ENCODE measurements at regions not wholly inside any gene's neighbourhood (a gene's known extent, or its start where the extent isn't known, plus 50 kb on each side); places are given as distances from the start of the nearest gene placed in this dataset.
"Not testable (repeated sequence)": the region's sequence is repeated elsewhere in the genome, so short reads cannot be mapped to it uniquely, and the experiment has no call there.

- Histone ChIP-seq H3K36me3 (ENCODE audit: control insufficient read depth in 2 of 2, insufficient read depth in 2 of 2, low read length in 1 of 2) (no peaks in the 10 kb centered on the region), H3K27ac (ENCODE audit: low read depth in 1 of 2, low read length in 1 of 2) (no peak overlapping the region), H3K4me3 (ENCODE audit: low read length in 2 of 2) (no peak overlapping the region), H3K4me1 (ENCODE audit: control insufficient read depth in 2 of 2, insufficient read depth in 2 of 2, low read length in 2 of 2) (no peaks in the 10 kb centered on the region), H3K27me3 (ENCODE audit: control insufficient read depth in 2 of 2, insufficient read depth in 1 of 2, low read length in 1 of 2) (peaks cover 13 to 28% of the 10 kb centered on the region in 2 donors), H3K9me3 (ENCODE audit: control insufficient read depth in 2 of 2, insufficient read depth in 1 of 2, low read length in 1 of 2) (no peaks in the 10 kb centered on the region)
- peak in 2 of 9 donors; percentile 2 to 8 for DNase-seq (ENCODE audit: low read depth in 6 of 9, low spot score in 9 of 9)
- WGBS, result 1% methylated on average over 27 of the region's 27 CpGs
Measured at GRCh38 chr15:83365370-83365938, 81.0 kb upstream of the BNC1 start.

- WGBS, result 28% methylated on average over 9 of the region's 9 CpGs
- H3K9me3 ChIP-seq (ENCODE audit: control insufficient read depth in 2 of 2, insufficient read depth in 1 of 2, low read length in 1 of 2), result no peaks in the 10 kb centered on the region
- no peaks in the 10 kb centered on the region for H3K36me3 ChIP-seq (ENCODE audit: control insufficient read depth in 2 of 2, insufficient read depth in 2 of 2, low read length in 1 of 2)
- H3K27ac ChIP-seq (ENCODE audit: low read depth in 1 of 2, low read length in 1 of 2), result no peak overlapping the region
- no peak for DNase-seq (ENCODE audit: low read depth in 6 of 9, low spot score in 9 of 9)
- H3K4me3 ChIP-seq (ENCODE audit: low read length in 2 of 2), result no peak overlapping the region
- H3K27me3 ChIP-seq (ENCODE audit: control insufficient read depth in 2 of 2, insufficient read depth in 1 of 2, low read length in 1 of 2), result peaks cover 4 to 22% of the 10 kb centered on the region in 2 donors
- H3K4me1 ChIP-seq (ENCODE audit: control insufficient read depth in 2 of 2, insufficient read depth in 2 of 2, low read length in 2 of 2), result no peaks in the 10 kb centered on the region
Measured at GRCh38 chr15:83372434-83372891, 74.7 kb upstream of the SH3GL3 start.

- no peaks in the 10 kb centered on the region for H3K4me1 ChIP-seq (ENCODE audit: control insufficient read depth in 2 of 2, insufficient read depth in 2 of 2, low read length in 2 of 2)
- no peak overlapping the region for H3K4me3 ChIP-seq (ENCODE audit: low read length in 2 of 2)
- no peak for DNase-seq (ENCODE audit: low read depth in 6 of 9, low spot score in 9 of 9)
- H3K27ac ChIP-seq (ENCODE audit: low read depth in 1 of 2, low read length in 1 of 2), result no peak overlapping the region
- H3K36me3 ChIP-seq (ENCODE audit: control insufficient read depth in 2 of 2, insufficient read depth in 2 of 2, low read length in 1 of 2), result no peaks in the 10 kb centered on the region
- 8% methylated on average over 34 of the region's 34 CpGs for WGBS
- peaks cover 10 to 38% of the 10 kb centered on the region in 2 donors for H3K27me3 ChIP-seq (ENCODE audit: control insufficient read depth in 2 of 2, insufficient read depth in 1 of 2, low read length in 1 of 2)
- no peaks in the 10 kb centered on the region for H3K9me3 ChIP-seq (ENCODE audit: control insufficient read depth in 2 of 2, insufficient read depth in 1 of 2, low read length in 1 of 2)
Measured at GRCh38 chr15:83378921-83379578, 68.1 kb upstream of the SH3GL3 start.

GRCh38 chr15:83379579-83379959, 67.6 kb upstream of the SH3GL3 start:
- H3K27ac ChIP-seq (ENCODE audit: low read depth in 1 of 2, low read length in 1 of 2), result no peak overlapping the region
- no peaks in the 10 kb centered on the region for H3K4me1 ChIP-seq (ENCODE audit: control insufficient read depth in 2 of 2, insufficient read depth in 2 of 2, low read length in 2 of 2)
- no peak for DNase-seq (ENCODE audit: low read depth in 6 of 9, low spot score in 9 of 9)
- H3K9me3 ChIP-seq (ENCODE audit: control insufficient read depth in 2 of 2, insufficient read depth in 1 of 2, low read length in 1 of 2), result no peaks in the 10 kb centered on the region
- H3K27me3 ChIP-seq (ENCODE audit: control insufficient read depth in 2 of 2, insufficient read depth in 1 of 2, low read length in 1 of 2), result peaks cover 10 to 38% of the 10 kb centered on the region in 2 donors
- no peaks in the 10 kb centered on the region for H3K36me3 ChIP-seq (ENCODE audit: control insufficient read depth in 2 of 2, insufficient read depth in 2 of 2, low read length in 1 of 2)
- H3K4me3 ChIP-seq (ENCODE audit: low read length in 2 of 2), result no peak overlapping the region
- WGBS, result 32% methylated on average over 19 of the region's 19 CpGs

- H3K36me3 ChIP-seq (ENCODE audit: control insufficient read depth in 2 of 2, insufficient read depth in 2 of 2, low read length in 1 of 2), result no peaks in the 10 kb centered on the region
- no peaks in the 10 kb centered on the region for H3K4me1 ChIP-seq (ENCODE audit: control insufficient read depth in 2 of 2, insufficient read depth in 2 of 2, low read length in 2 of 2)
- H3K4me3 ChIP-seq (ENCODE audit: low read length in 2 of 2), result no peak overlapping the region
- H3K9me3 ChIP-seq (ENCODE audit: control insufficient read depth in 2 of 2, insufficient read depth in 1 of 2, low read length in 1 of 2), result no peaks in the 10 kb centered on the region
- peaks cover 10 to 38% of the 10 kb centered on the region in 2 donors for H3K27me3 ChIP-seq (ENCODE audit: control insufficient read depth in 2 of 2, insufficient read depth in 1 of 2, low read length in 1 of 2)
- H3K27ac ChIP-seq (ENCODE audit: low read depth in 1 of 2, low read length in 1 of 2), result no peak overlapping the region
- DNase-seq (ENCODE audit: low read depth in 6 of 9, low spot score in 9 of 9), result no peak
- WGBS, result 44% methylated on average over 2 of the region's 2 CpGs
Measured at GRCh38 chr15:83380059-83380458, 67.1 kb upstream of the SH3GL3 start.

- H3K9me3 ChIP-seq (ENCODE audit: control insufficient read depth in 2 of 2, insufficient read depth in 1 of 2, low read length in 1 of 2), result no peaks in the 10 kb centered on the region
- WGBS, result 32% methylated on average over 4 of the region's 4 CpGs
- H3K4me1 ChIP-seq (ENCODE audit: control insufficient read depth in 2 of 2, insufficient read depth in 2 of 2, low read length in 2 of 2), result no peaks in the 10 kb centered on the region
- H3K4me3 ChIP-seq (ENCODE audit: low read length in 2 of 2), result no peak overlapping the region
- peaks cover 10 to 37% of the 10 kb centered on the region in 2 donors for H3K27me3 ChIP-seq (ENCODE audit: control insufficient read depth in 2 of 2, insufficient read depth in 1 of 2, low read length in 1 of 2)
- DNase-seq (ENCODE audit: low read depth in 6 of 9, low spot score in 9 of 9), result peak in 3 of 9 donors; percentile 1 to 21 (median 5)
- no peak overlapping the region for H3K27ac ChIP-seq (ENCODE audit: low read depth in 1 of 2, low read length in 1 of 2)
- no peaks in the 10 kb centered on the region for H3K36me3 ChIP-seq (ENCODE audit: control insufficient read depth in 2 of 2, insufficient read depth in 2 of 2, low read length in 1 of 2)
Measured at GRCh38 chr15:83380682-83381081, 66.5 kb upstream of the SH3GL3 start.

GRCh38 chr15:83383608-83384139, 63.5 kb upstream of the SH3GL3 start:
- H3K4me1 ChIP-seq (ENCODE audit: control insufficient read depth in 2 of 2, insufficient read depth in 2 of 2, low read length in 2 of 2); DNase-seq (ENCODE audit: low read depth in 6 of 9, low spot score in 9 of 9); H3K4me3 ChIP-seq (ENCODE audit: low read length in 2 of 2); H3K27ac ChIP-seq (ENCODE audit: low read depth in 1 of 2, low read length in 1 of 2); H3K36me3 ChIP-seq (ENCODE audit: control insufficient read depth in 2 of 2, insufficient read depth in 2 of 2, low read length in 1 of 2); H3K9me3 ChIP-seq (ENCODE audit: control insufficient read depth in 2 of 2, insufficient read depth in 1 of 2, low read length in 1 of 2): not testable (repeated sequence)
- WGBS, result 94% methylated on average over 30 of the region's 36 CpGs
- H3K27me3 ChIP-seq (ENCODE audit: control insufficient read depth in 2 of 2, insufficient read depth in 1 of 2, low read length in 1 of 2), result peaks cover 7 to 20% of the 10 kb centered on the region in 2 donors

- peaks cover 0 to 6% of the 10 kb centered on the region in 2 donors for H3K27me3 ChIP-seq (ENCODE audit: control insufficient read depth in 2 of 2, insufficient read depth in 1 of 2, low read length in 1 of 2)
- H3K36me3 ChIP-seq (ENCODE audit: control insufficient read depth in 2 of 2, insufficient read depth in 2 of 2, low read length in 1 of 2), result no peaks in the 10 kb centered on the region
- DNase-seq (ENCODE audit: low read depth in 6 of 9, low spot score in 9 of 9), result no peak
- no peak overlapping the region for H3K4me3 ChIP-seq (ENCODE audit: low read length in 2 of 2)
- no peaks in the 10 kb centered on the region for H3K4me1 ChIP-seq (ENCODE audit: control insufficient read depth in 2 of 2, insufficient read depth in 2 of 2, low read length in 2 of 2)
- H3K27ac ChIP-seq (ENCODE audit: low read depth in 1 of 2, low read length in 1 of 2), result no peak overlapping the region
- no peaks in the 10 kb centered on the region for H3K9me3 ChIP-seq (ENCODE audit: control insufficient read depth in 2 of 2, insufficient read depth in 1 of 2, low read length in 1 of 2)
- WGBS, result 25% methylated on average over 6 of the region's 6 CpGs
Measured at GRCh38 chr15:83396101-83396500, 51.0 kb upstream of the SH3GL3 start.
